IPS-15b (cell line): ENCODE measurements at regions not wholly inside any gene's neighbourhood (a gene's known extent, or its start where the extent isn't known, plus 50 kb on each side); places are given as distances from the start of the nearest gene placed in this dataset.
"Not testable (repeated sequence)": the region's sequence is repeated elsewhere in the genome, so short reads cannot be mapped to it uniquely, and the experiment has no call there.

ENCODE experiments used
- H3K27me3 ChIP-seq: one replicate; pipeline ENCODE4 v1.6.1; 2013; ENCODE audit warnings: low read length; ENCODE audit not compliant: control insufficient read depth, insufficient read depth
- H3K36me3 ChIP-seq: one replicate; pipeline ENCODE4 v1.6.1; 2013; ENCODE audit warnings: low read length; ENCODE audit not compliant: control insufficient read depth, insufficient read depth
- H3K4me1 ChIP-seq: one replicate; pipeline ENCODE4 v1.6.1; 2013; ENCODE audit warnings: mild to moderate bottlenecking, low read length; ENCODE audit not compliant: control insufficient read depth, insufficient read depth
- H3K4me3 ChIP-seq: one replicate; pipeline ENCODE4 v1.5.1; 2013; ENCODE audit warnings: low read depth, low read length
- H3K9ac ChIP-seq: one replicate; pipeline ENCODE4 v1.6.1; 2013; ENCODE audit warnings: low read depth, mild to moderate bottlenecking, low read length
- H3K9me3 ChIP-seq: one replicate; pipeline ENCODE4 v1.6.1; 2013; ENCODE audit warnings: mild to moderate bottlenecking, low read length; ENCODE audit not compliant: control insufficient read depth, insufficient read depth

GRCh38 chr10:56508562-56508961 is 147.5 kb upstream of the ZWINT start:
- H3K4me3 ChIP-seq: no peak overlapping the region
- H3K27me3 ChIP-seq: no peaks in the 10 kb centered on the region
- H3K9ac ChIP-seq: no peak overlapping the region
- H3K9me3 ChIP-seq: no peaks in the 10 kb centered on the region
- H3K36me3 ChIP-seq: no peaks in the 10 kb centered on the region
- H3K4me1 ChIP-seq: no peaks in the 10 kb centered on the region

DNA sequence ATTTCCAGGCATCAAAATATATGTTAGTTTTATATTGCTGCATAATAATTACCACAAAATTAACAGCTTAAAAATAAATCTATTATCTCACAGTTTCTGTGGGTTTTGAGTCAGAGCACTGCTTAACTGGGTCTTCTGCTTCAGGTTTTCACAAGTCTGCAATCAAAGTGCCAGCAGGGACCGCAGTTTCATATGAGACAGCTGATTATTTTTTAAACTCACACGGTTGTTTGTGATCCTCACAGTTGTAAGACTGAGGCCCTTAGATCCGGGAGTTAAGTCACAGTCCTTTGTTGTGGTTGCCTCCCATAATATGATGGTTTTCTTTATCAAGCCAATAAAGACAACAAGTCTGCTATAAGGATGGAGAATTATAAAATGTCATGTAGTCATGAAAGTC is 146.0 kb upstream of the ZWINT start:
- H3K36me3 ChIP-seq: no peaks in the 10 kb centered on the region
- H3K4me3 ChIP-seq: no peak overlapping the region
- H3K9ac ChIP-seq: no peak overlapping the region
- H3K4me1 ChIP-seq: no peaks in the 10 kb centered on the region
- no peaks in the 10 kb centered on the region for H3K27me3 ChIP-seq
- H3K9me3 ChIP-seq: no peaks in the 10 kb centered on the region

DNA sequence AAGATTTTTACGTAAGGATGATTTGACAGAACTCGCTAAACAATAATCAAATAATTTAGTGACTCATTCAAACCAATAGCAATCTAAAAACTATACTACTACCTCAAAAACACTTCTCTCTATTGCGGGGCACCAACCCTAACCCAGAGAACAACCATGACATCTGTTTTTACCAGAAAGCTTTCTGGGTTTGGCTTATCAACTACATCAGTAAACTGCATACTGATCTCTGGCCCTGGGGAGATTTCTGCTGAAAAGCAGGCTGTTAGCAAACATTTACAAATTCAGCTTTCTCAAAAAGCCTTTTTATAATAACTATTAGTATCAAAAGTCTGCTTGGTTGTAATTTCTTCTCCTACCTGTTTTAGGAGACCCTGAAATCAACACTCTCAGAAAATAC is 144.5 kb upstream of the ZWINT start:
- no peaks in the 10 kb centered on the region for H3K27me3 ChIP-seq
- no peak overlapping the region for H3K9ac ChIP-seq
- no peak overlapping the region for H3K4me3 ChIP-seq
- no peaks in the 10 kb centered on the region for H3K9me3 ChIP-seq
- H3K36me3 ChIP-seq: no peaks in the 10 kb centered on the region
- H3K4me1 ChIP-seq: no peaks in the 10 kb centered on the region

DNA sequence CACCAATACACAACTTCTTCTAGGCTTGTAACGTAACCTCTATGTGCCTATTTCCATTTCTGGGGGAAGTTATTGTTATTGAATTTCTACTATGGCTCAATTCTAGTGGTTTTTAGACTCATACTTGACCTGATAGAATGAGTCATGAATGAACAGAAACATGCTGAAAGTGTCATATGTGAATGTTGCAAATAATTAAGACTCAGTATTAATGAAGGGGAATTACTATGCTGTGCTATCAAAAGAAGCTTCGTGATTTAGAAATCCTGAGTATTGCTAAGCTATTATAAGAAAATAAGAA is 135.1 kb upstream of the ZWINT start:
- H3K27me3 ChIP-seq: no peaks in the 10 kb centered on the region
- H3K4me1 ChIP-seq: no peaks in the 10 kb centered on the region
- no peaks in the 10 kb centered on the region for H3K36me3 ChIP-seq
- no peaks in the 10 kb centered on the region for H3K9me3 ChIP-seq
- no peak overlapping the region for H3K4me3 ChIP-seq
- H3K9ac ChIP-seq: no peak overlapping the region

DNA sequence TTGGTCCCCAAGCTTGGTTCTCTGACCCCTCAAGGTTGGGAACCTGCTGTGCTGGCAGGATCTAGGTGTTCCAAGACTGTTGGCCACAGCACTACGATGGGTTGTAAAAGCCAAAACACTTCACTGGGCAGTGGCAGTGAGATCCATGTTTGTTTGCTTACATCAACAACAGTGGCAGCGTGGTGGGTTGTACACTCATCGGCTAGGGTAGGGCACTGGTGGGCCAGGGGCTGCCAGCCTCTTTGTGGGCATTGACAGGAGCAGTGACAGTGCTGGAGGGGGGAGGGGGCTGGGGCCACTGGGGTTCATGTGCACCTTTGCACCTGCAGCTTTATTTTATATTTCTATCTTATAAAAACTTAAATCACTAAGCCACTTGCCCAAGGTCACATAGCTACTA is 126.7 kb upstream of the ZWINT start:
- Histone ChIP-seq H3K27me3 (no peaks in the 10 kb centered on the region), H3K36me3 (no peaks in the 10 kb centered on the region), H3K9me3 (no peaks in the 10 kb centered on the region), H3K4me1 (no peaks in the 10 kb centered on the region), H3K9ac (no peak overlapping the region), H3K4me3 (no peak overlapping the region)

GRCh38 chr10:56481521-56482091 is 120.5 kb upstream of the ZWINT start:
- Histone ChIP-seq H3K4me3 (no peak overlapping the region), H3K27me3 (no peaks in the 10 kb centered on the region), H3K36me3 (no peaks in the 10 kb centered on the region), H3K4me1 (no peaks in the 10 kb centered on the region), H3K9me3 (no peaks in the 10 kb centered on the region), H3K9ac (no peak overlapping the region)

DNA sequence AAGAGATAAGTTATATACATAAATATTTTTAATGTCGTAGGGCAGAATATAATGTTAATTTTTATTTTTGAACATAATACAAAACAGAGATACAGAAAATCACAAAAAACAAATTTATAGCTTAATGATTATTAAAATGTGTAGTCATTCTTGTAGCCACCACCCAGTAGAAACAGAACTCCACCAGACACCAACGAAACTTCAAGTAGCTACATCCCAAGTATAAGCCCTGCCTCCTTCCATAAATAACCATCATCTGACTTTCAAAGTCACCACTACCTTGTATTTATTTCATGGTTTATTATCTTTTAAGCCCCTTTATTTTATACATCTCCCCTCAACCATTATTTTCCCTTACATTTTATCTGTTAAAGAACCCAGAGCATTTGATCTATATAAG is 111.9 kb upstream of the ZWINT start:
- Histone ChIP-seq H3K27me3 (no peaks in the 10 kb centered on the region), H3K9ac (no peak overlapping the region), H3K4me3 (no peak overlapping the region), H3K9me3 (no peaks in the 10 kb centered on the region), H3K4me1 (no peaks in the 10 kb centered on the region), H3K36me3 (no peaks in the 10 kb centered on the region)

DNA sequence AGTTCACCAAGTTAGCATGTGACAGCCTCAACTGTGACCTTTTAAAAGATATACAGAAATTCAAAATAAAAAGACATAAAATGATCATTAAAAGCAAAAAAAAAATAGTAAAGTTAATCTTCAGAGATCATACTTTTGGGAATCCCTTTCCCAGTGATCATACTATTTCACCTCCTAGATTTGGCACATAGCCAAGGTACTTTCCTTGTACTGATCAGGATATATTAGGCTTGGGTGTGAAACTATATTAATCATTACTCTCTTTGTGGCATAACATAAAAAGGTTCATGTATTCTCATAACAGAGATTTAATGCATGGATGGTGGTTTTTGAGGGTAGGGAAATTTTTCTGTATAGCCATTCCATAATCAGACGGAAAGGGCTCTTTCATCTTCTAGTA is 109.6 kb upstream of the ZWINT start:
- H3K36me3 ChIP-seq: no peaks in the 10 kb centered on the region
- H3K9ac ChIP-seq: no peak overlapping the region
- H3K4me3 ChIP-seq: no peak overlapping the region
- no peaks in the 10 kb centered on the region for H3K9me3 ChIP-seq
- no peaks in the 10 kb centered on the region for H3K4me1 ChIP-seq
- H3K27me3 ChIP-seq: no peaks in the 10 kb centered on the region

- no peaks in the 10 kb centered on the region for H3K36me3 ChIP-seq
- no peak overlapping the region for H3K9ac ChIP-seq
- H3K4me3 ChIP-seq: no peak overlapping the region
- no peaks in the 10 kb centered on the region for H3K4me1 ChIP-seq
- no peaks in the 10 kb centered on the region for H3K9me3 ChIP-seq
- H3K27me3 ChIP-seq: no peaks in the 10 kb centered on the region
These were observed 108.4 kb upstream of the ZWINT start for GRCh38 chr10:56469482-56469881.

DNA sequence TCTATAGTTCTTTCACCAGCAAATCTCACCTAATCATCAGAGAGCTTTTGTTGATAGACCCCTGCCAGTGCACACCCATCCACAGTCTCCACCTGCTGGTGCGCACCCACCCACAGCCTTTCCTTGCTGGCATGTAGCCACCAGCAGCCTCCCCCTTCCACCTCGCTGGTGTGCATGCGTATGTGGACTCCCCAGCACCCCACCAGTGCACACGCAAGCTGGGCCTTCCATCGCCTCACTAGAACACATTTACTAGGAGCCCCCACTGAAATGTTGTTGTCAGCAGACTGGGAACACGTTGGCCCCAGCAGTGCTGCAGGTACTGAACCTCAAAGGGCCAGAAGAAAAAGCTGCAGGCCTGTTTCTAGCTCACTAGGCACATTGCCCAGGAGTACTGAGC is 104.9 kb upstream of the ZWINT start:
- no peaks in the 10 kb centered on the region for H3K4me1 ChIP-seq
- H3K9ac ChIP-seq: no peak overlapping the region
- no peaks in the 10 kb centered on the region for H3K27me3 ChIP-seq
- H3K4me3 ChIP-seq: no peak overlapping the region
- H3K9me3 ChIP-seq: no peaks in the 10 kb centered on the region
- H3K36me3 ChIP-seq: no peaks in the 10 kb centered on the region

DNA sequence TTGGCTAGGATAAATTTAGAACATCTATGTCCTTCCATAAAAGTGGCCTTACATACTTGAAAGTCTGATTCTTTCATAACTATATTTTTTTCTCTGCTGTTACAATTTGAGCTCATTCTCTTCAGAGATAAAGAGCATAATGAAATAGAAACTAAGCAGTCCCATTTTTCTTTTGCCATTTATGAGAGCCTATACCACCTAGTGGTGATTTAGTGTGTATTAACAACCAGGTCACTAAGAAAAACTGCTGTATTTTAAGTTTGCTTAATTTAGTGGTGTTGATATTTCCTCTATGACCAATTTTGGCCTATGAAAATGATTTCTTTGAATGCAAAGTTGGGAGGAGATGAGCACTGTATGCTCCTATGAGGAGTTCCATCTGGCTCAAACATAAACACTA is 88.7 kb upstream of the ZWINT start:
- no peaks in the 10 kb centered on the region for H3K9me3 ChIP-seq
- H3K36me3 ChIP-seq: no peaks in the 10 kb centered on the region
- H3K9ac ChIP-seq: no peak overlapping the region
- no peaks in the 10 kb centered on the region for H3K27me3 ChIP-seq
- H3K4me1 ChIP-seq: no peaks in the 10 kb centered on the region
- no peak overlapping the region for H3K4me3 ChIP-seq

GRCh38 chr10:56447613-56448012 is 86.6 kb upstream of the ZWINT start:
- not testable (repeated sequence) for H3K36me3 ChIP-seq, H3K4me3 ChIP-seq, H3K27me3 ChIP-seq, H3K9ac ChIP-seq, H3K4me1 ChIP-seq, H3K9me3 ChIP-seq

DNA sequence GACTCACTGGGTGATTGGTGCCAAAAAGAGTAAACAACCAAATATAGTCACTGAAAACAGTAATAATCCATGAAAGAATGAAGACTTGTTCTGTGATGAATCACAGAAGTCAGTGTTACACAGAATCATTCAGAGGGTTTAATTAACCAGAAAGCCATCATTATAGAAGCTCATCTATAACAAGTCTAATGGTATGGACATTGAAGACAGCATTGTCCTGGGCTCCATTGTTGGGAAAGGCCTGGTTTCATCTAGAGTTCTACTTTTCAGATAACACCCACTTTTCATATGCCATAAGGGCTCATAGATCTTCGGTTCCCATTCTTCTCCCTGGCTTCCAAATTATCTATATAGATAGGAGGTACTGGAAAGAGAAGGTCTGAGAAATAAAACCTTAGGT is 80.3 kb upstream of the ZWINT start:
- not testable (repeated sequence) for H3K4me3 ChIP-seq, H3K27me3 ChIP-seq, H3K9me3 ChIP-seq, H3K36me3 ChIP-seq, H3K9ac ChIP-seq, H3K4me1 ChIP-seq
